SK-N-SH treated with all-trans-retinoic acid at 6 μM for 48 hours (cell line): ENCODE measurements at regions not wholly inside any gene's neighbourhood (a gene's known extent, or its start where the extent isn't known, plus 50 kb on each side); places are given as distances from the start of the nearest gene placed in this dataset.

ENCODE experiments used
- ARNTL ChIP-seq: fragments of 450-650 bp; formaldehyde crosslinking; IDR thresholded peaks from 2 replicates; pipeline ENCODE4 v1.5.0; 2020; ENCODE audit warnings: low read depth, mild to moderate bottlenecking, moderate library complexity, borderline replicate concordance
- GLIS3 ChIP-seq: fragments of 250-450 bp; sonication (Bioruptor Pico); IDR thresholded peaks from 2 replicates; pipeline ENCODE4 v1.5.0; 2020; ENCODE audit warnings: mild to moderate bottlenecking, moderate library complexity
- PPARA ChIP-seq: fragments of 250-450 bp; sonication (Bioruptor Pico); IDR thresholded peaks from 2 replicates; pipeline ENCODE4 v1.5.0; 2020; ENCODE audit warnings: mild to moderate bottlenecking, borderline replicate concordance
- RARB ChIP-seq: fragments of 250-450 bp; sonication (Bioruptor Pico); IDR thresholded peaks from 2 replicates; pipeline ENCODE4 v1.8.0; 2021; ENCODE audit warnings: mild to moderate bottlenecking, moderate library complexity
- TOX ChIP-seq: fragments of 250-450 bp; sonication (Bioruptor Pico); IDR thresholded peaks from 2 replicates; pipeline ENCODE4 v1.8.0; 2021; ENCODE audit warnings: mild to moderate bottlenecking, moderate library complexity, borderline replicate concordance
- ZC3H10 ChIP-seq: fragments of 250-450 bp; sonication (Bioruptor Pico); IDR thresholded peaks from 2 replicates; pipeline ENCODE4 v1.5.1; 2021; ENCODE audit warnings: mild to moderate bottlenecking, moderate library complexity
- ZFP30 ChIP-seq: fragments of 450-650 bp; formaldehyde crosslinking; IDR thresholded peaks from 2 replicates; pipeline ENCODE4 v1.5.0; 2022; ENCODE audit warnings: mild to moderate bottlenecking, moderate library complexity
- ZNF70 ChIP-seq: fragments of 450-650 bp; formaldehyde crosslinking; IDR thresholded peaks from 2 replicates; pipeline ENCODE4 v1.5.0; 2020; ENCODE audit warnings: mild to moderate bottlenecking, moderate library complexity
- TF ChIP-seq, protein P1 (sequence below): fragments of 250-450 bp; sonication (Bioruptor Pico); IDR thresholded peaks from 2 replicates; pipeline ENCODE4 v1.8.0; 2020; ENCODE audit warnings: mild to moderate bottlenecking, moderate library complexity, borderline replicate concordance
- TF ChIP-seq, protein P2 (sequence below): fragments of 250-450 bp; sonication (Bioruptor Pico); IDR thresholded peaks from 2 replicates; pipeline ENCODE4 v1.5.1; 2020; ENCODE audit warnings: low read depth, mild to moderate bottlenecking, moderate library complexity

DNA sequence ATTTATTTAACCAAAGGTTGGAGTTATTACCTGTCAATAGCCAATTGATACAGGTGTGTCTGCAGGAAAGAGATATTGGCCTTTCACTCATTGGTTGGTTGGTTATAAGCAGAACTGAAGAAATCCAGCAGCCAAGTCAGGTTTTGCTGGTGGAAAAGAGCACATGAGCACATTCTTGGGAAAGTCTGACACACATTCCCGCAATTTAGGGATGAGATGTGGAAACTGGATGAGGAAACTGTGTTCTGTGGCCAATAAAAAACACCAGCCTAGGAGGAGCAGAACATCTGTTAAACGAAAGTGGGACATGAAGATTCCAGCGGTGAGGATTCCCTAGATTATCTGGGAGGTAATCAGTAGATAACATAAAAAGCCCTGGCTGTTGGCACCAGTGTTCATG, 567.4 kb upstream of the CPEB2 start:
- TF ChIP-seq, protein P1, sequence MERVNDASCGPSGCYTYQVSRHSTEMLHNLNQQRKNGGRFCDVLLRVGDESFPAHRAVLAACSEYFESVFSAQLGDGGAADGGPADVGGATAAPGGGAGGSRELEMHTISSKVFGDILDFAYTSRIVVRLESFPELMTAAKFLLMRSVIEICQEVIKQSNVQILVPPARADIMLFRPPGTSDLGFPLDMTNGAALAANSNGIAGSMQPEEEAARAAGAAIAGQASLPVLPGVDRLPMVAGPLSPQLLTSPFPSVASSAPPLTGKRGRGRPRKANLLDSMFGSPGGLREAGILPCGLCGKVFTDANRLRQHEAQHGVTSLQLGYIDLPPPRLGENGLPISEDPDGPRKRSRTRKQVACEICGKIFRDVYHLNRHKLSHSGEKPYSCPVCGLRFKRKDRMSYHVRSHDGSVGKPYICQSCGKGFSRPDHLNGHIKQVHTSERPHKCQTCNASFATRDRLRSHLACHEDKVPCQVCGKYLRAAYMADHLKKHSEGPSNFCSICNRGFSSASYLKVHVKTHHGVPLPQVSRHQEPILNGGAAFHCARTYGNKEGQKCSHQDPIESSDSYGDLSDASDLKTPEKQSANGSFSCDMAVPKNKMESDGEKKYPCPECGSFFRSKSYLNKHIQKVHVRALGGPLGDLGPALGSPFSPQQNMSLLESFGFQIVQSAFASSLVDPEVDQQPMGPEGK (CRISPR knock-in tag), result no peak
- TF ChIP-seq ZFP30 (CRISPR knock-in tag), result no peak
- no peak for TF ChIP-seq TOX (CRISPR knock-in tag)
- TF ChIP-seq ARNTL, result no peak
- no peak for TF ChIP-seq RARB
- TF ChIP-seq PPARA (CRISPR knock-in tag), result no peak
- no peak for TF ChIP-seq ZC3H10
- no peak for TF ChIP-seq GLIS3 (CRISPR knock-in tag)
- TF ChIP-seq, protein P2, sequence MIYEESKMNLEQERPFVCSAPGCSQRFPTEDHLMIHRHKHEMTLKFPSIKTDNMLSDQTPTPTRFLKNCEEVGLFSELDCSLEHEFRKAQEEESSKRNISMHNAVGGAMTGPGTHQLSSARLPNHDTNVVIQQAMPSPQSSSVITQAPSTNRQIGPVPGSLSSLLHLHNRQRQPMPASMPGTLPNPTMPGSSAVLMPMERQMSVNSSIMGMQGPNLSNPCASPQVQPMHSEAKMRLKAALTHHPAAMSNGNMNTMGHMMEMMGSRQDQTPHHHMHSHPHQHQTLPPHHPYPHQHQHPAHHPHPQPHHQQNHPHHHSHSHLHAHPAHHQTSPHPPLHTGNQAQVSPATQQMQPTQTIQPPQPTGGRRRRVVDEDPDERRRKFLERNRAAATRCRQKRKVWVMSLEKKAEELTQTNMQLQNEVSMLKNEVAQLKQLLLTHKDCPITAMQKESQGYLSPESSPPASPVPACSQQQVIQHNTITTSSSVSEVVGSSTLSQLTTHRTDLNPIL, result no peak
- TF ChIP-seq ZNF70 (CRISPR knock-in tag), result no peak
